ENCODE measurements at regions not wholly inside any gene's neighbourhood (a gene's known extent, or its start where the extent isn't known, plus 50 kb on each side); places are given as distances from the start of the nearest gene placed in this dataset.

DNA sequence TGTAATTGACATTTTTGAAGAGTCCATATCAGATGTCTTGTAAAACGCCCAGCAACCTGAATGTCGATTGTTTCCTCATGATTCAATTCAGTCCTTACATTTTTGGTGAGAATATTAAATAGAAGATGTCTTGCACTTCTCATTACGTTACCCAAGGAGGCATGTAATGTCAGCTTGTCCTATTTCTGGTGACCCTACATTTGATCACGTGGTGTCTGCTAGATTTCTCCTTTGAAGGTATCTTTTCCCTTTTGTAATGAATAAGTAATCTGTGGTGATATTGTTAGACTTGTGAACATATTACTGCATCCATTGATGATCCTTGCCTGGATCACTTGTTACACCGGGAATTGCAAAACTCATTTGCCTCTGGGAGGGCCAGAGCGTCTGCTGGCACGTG lies 87.6 kb upstream of the DISP3 start:
- Histone ChIP-seq H3K9me3 (ENCODE audit: control insufficient read depth, insufficient read depth, low read length) (no peaks in the 10 kb centered on the region), H4K20me1 (ENCODE audit: control insufficient read depth, insufficient read depth, low read depth, low read length) (no peaks in the 10 kb centered on the region), H3K4me2 (ENCODE audit: low read length) (no peak overlapping the region), H3K4me3 (ENCODE audit: low read length) (no peak overlapping the region), H3K4me1 (ENCODE audit: control insufficient read depth, low read length) (peaks cover 12% of the 10 kb centered on the region), H3K9me2 (replicated peaks; ENCODE audit: control insufficient read depth, low read length) (no peaks in the 10 kb centered on the region), H3K27ac (ENCODE audit: low read depth, low read length) (no peak overlapping the region), H3K36me3 (ENCODE audit: control insufficient read depth, low read length) (no peaks in the 10 kb centered on the region), H3K27me3 (ENCODE audit: control insufficient read depth, low read length) (peaks cover 32% of the 10 kb centered on the region), H3F3A (ENCODE audit: control insufficient read depth, insufficient read depth) (no peaks in the 10 kb centered on the region), H3K79me2 (ENCODE audit: control insufficient read depth, low read length) (no peaks in the 10 kb centered on the region)
- TF ChIP-seq EZH2phosphoT487 (IDR thresholded peaks at IDR 0.05; ENCODE audit: borderline replicate concordance, low read length) (no peak), CTCF (IDR thresholded peaks at IDR 0.05; ENCODE audit: low read depth, low read length, poor library complexity, severe bottlenecking) (no peak)

GRCh38 chr1:11391886-11392285 lies 87.1 kb upstream of the DISP3 start:
- no peak overlapping the region for H3K4me2 ChIP-seq (ENCODE audit: low read length)
- no peaks in the 10 kb centered on the region for H3K9me3 ChIP-seq (ENCODE audit: control insufficient read depth, insufficient read depth, low read length)
- no peaks in the 10 kb centered on the region for H3K36me3 ChIP-seq (ENCODE audit: control insufficient read depth, low read length)
- peaks cover 29% of the 10 kb centered on the region for H3K27me3 ChIP-seq (ENCODE audit: control insufficient read depth, low read length)
- H3K79me2 ChIP-seq (ENCODE audit: control insufficient read depth, low read length), result no peaks in the 10 kb centered on the region
- H3K9me2 ChIP-seq (replicated peaks; ENCODE audit: control insufficient read depth, low read length), result no peaks in the 10 kb centered on the region
- no peaks in the 10 kb centered on the region for H3F3A ChIP-seq (ENCODE audit: control insufficient read depth, insufficient read depth)
- H4K20me1 ChIP-seq (ENCODE audit: control insufficient read depth, insufficient read depth, low read depth, low read length), result no peaks in the 10 kb centered on the region
- TF ChIP-seq CTCF (IDR thresholded peaks at IDR 0.05; ENCODE audit: low read depth, low read length, poor library complexity, severe bottlenecking), result no peak
- no peak overlapping the region for H3K27ac ChIP-seq (ENCODE audit: low read depth, low read length)
- H3K4me1 ChIP-seq (ENCODE audit: control insufficient read depth, low read length), result peaks cover 12% of the 10 kb centered on the region
- H3K4me3 ChIP-seq (ENCODE audit: low read length), result no peak overlapping the region

- TF ChIP-seq CTCF (IDR thresholded peaks at IDR 0.05; ENCODE audit: low read depth, low read length, poor library complexity, severe bottlenecking) (no peak), EZH2phosphoT487 (IDR thresholded peaks at IDR 0.05; ENCODE audit: borderline replicate concordance, low read length) (no peak)
- peaks cover 26% of the 10 kb centered on the region for H3K27me3 ChIP-seq (ENCODE audit: control insufficient read depth, low read length)
Measured at GRCh38 chr1:11394592-11395245, 84.2 kb upstream of the DISP3 start.

More at GRCh38 chr1:11394592-11395245, 84.2 kb upstream of the DISP3 start:
- H3K4me3 ChIP-seq (ENCODE audit: low read length), result no peak overlapping the region
- H3K27ac ChIP-seq (ENCODE audit: low read depth, low read length), result no peak overlapping the region
- no peaks in the 10 kb centered on the region for H3K79me2 ChIP-seq (ENCODE audit: control insufficient read depth, low read length)
- H3K4me2 ChIP-seq (ENCODE audit: low read length), result no peak overlapping the region
- H3K36me3 ChIP-seq (ENCODE audit: control insufficient read depth, low read length), result no peaks in the 10 kb centered on the region
- no peaks in the 10 kb centered on the region for H3K9me2 ChIP-seq (replicated peaks; ENCODE audit: control insufficient read depth, low read length)
- peaks cover 12% of the 10 kb centered on the region for H3K4me1 ChIP-seq (ENCODE audit: control insufficient read depth, low read length)
- H4K20me1 ChIP-seq (ENCODE audit: control insufficient read depth, insufficient read depth, low read depth, low read length), result no peaks in the 10 kb centered on the region
- no peaks in the 10 kb centered on the region for H3F3A ChIP-seq (ENCODE audit: control insufficient read depth, insufficient read depth)
- no peaks in the 10 kb centered on the region for H3K9me3 ChIP-seq (ENCODE audit: control insufficient read depth, insufficient read depth, low read length)

Data from DOHH2 (cell line).